Endometrium (tissue), 2 donors: ENCODE measurements at regions not wholly inside any gene's neighbourhood (a gene's known extent, or its start where the extent isn't known, plus 50 kb on each side); places are given as distances from the start of the nearest gene placed in this dataset.

Experiments
- FAIRE-seq: peaks from 2 replicates; lab custom pipeline; 2012; peaks lifted over from hg19 to GRCh38; lab: Jason Lieb, UNC
- donor health status: control.
- donor health status: control.

DNA sequence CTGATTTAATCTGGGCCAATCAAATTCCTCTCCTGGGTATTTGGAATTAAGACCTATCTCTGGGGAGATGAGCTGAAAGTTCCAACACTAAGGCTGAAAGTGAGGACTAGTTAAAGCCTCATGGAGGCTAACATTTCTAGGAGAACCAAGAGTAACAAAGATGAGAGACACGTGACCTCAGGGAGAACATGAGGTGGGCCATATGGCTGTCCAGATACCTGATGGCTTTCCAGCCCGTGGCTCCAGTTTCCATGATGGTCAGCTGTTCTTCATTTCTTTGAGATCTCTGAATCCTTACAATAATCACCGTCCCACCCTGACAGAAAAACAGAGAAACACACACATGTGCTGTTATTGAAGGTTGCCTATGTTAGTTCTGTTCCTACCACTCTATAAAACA lies 66.1 kb downstream of the LEPR start:
- no peak for FAIRE-seq

DNA sequence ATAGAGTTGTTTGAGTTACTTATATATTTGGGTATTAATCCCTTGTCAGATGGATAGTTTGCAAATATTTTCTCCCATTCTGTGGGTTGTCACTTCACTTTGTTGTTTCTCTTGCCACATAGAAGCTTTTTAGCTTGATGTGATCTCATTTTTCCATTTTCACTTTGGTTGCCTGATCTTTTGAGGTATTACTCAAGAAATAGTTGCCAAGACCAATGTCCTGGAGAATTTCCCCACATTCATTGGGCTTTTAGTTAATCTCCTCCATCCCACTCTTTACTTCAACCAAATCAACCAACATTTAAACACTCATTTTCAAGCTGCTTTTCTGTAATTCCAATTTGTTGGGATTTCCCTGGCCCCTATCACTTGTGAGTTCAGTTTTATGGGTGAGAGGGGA lies 69.0 kb downstream of the LEPR start:
- FAIRE-seq: no peak

DNA sequence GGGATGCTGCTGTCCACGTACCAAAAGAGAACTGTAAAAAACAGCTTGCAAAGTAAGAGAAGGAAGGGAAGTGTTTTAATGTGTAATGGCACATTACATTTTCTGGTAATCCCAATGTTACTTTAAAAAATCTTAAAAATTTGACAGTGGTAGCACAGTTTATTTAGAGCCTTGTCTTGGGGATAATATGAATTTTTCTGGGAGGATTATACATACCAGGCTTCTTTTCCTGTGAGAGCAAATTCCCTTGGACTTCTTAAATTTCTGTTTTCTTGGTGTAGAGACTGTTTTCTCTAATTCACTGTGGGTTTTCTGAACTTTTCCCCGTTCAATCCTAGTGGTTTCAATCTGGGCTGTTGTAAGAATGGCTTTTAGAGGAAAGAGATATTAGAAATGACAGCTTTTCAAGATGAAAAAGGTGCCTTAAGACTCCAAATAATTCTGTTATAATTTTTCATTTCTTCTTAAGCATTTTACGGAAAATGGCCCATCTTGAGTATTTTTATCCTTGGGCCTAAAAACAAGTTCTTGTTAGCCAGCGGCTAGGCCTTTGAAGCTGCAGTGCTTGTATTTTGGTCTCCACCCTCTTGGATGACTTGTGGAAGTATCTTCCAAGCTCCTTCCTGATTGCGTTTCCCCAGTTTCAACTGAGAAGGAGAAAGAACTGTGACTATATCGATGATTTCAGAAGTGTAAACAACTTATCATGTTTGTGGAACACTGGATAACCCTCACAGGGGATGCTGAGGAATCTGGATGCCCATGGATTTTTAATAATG lies 70.0 kb downstream of the LEPR start:
- no peak for FAIRE-seq

DNA sequence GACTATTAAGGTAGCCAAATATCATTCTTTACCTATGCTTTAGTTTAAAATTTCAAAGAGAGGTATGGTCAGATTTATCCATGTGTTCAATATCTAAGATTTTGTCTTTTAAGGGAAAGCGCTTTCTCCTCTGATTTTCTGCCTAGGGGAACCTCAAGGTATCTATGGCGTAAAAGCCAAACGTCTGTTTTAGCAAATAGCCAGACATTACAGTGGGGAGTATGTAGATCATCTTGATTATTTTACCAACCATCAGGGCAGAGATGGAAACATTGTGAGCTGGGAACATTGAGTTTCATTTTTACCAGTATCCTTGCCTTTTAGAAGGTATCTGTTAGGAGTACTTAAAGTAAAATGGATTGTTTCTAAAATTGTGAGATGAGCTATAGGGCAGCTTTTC lies 71.0 kb downstream of the LEPR start:
- no peak for FAIRE-seq

DNA sequence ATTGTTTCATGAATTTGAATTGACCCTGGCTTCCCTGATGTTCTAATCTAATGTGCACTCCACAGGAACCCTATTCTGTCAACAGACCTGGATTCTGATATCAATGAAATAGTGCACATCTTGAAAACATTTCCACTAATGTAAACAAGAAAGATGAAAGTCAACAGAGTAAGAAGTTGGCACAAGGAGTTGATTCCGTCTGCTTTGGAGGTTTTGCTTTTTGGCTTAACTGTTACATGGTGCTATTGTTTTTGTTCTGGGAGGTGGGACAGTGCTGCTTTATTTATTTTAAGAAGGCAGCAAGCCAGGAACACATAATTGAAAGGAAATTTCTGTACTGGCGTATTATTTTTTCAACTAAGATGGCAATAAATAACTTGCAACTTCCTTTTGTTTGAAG lies 73.3 kb downstream of the LEPR start:
- peak; percentile 98 for FAIRE-seq

DNA sequence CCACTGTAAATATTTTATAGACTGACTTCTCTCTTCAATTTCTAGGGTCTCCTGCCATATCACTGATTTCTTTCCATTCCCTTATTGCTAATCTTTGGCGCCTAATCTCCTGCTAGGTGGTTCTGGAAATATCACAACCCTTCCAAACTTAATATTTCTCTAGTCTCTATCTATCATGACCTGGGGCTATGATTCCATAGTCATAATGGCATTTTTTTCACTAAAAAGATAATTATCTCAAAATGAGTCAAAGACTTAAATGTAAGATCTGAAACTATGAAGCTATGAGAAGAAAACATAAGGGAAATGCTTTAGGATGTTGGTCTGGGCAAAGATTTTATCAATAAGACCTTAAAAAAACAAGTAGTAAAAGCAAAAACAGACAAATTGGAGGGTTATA lies 74.2 kb downstream of the LEPR start:
- FAIRE-seq: no peak

DNA sequence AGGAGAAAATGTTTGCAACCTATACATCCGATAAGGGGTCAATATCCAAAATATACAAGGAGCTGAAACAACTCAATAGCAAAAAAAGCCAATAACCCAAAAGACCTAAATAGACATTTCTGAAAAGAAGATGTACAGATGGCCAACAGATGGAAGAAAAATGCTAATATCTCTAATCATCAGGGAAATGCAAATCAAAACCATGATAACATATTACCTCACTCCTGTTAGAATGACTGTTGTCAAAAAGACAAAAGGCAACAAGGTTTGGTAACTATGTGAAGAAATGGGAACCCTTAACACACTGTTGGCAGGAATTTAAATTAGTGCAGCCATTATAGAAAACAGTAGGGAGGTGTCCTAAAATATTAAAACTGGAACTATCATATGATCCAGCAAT lies 74.7 kb downstream of the LEPR start:
- FAIRE-seq: peak; percentile 80

DNA sequence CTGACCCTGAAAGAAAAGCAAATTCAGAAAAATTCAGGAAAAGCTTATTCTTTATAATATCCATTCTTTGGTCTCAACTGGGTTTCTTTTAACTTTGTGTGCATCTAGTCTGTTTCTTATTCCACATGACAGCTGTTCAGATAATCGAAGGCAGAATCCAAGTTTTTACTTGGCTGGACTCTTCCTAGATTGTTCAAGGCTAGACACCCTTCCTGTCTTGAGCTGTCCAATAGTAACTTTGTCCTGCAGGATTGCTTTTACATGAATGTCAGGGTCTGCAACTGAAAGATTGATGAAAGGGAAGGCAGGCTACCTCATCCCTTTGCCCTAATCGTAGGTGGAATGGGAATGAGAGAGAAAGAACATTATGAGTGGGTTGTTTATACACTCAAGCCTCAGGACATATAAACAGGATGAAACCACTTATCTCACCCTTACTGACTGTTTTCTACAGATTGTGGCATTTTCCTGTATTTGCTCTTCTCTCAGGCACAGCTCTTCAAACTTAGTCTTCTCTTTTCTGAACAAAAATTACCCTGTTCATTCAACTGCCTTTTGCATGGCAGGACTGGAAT lies 76.9 kb downstream of the LEPR start:
- FAIRE-seq: no peak

DNA sequence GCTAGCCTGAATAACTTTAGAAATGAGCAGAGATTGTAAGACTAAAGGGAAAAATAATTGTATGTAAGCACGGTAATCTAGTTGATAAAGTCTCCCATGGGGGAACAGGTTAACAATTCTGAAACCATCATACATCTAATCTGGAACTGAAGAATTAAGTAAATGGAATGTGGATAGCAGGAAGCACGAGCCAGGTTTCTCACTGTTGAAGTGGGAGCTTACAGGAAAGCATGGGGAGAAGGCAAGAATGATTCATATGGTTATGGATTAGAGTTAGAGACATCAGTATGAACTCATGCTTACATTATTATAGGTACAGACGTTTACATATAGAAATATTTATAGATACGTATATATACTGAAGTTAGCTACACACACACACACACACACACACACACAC lies 83.0 kb downstream of the LEPR start:
- FAIRE-seq: no peak

DNA sequence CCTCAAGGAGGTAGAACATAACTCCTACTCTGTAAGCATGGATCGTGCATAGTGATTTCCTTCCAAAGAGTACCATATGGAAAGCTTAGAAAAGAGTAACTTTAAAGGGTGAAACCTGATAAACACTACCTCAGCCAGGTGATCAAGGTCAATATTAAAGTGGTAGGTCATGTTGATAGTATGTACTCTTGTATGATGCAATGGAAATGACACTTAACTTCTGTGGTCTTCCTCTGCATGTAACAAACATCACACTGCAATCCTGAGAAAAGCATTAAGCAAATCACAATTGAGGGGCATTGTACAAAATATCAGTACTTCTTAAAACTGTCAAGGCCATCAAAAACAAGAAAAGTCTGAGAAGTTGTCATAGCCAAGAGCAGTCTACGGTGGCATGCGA lies 83.8 kb downstream of the LEPR start:
- FAIRE-seq: no peak

DNA sequence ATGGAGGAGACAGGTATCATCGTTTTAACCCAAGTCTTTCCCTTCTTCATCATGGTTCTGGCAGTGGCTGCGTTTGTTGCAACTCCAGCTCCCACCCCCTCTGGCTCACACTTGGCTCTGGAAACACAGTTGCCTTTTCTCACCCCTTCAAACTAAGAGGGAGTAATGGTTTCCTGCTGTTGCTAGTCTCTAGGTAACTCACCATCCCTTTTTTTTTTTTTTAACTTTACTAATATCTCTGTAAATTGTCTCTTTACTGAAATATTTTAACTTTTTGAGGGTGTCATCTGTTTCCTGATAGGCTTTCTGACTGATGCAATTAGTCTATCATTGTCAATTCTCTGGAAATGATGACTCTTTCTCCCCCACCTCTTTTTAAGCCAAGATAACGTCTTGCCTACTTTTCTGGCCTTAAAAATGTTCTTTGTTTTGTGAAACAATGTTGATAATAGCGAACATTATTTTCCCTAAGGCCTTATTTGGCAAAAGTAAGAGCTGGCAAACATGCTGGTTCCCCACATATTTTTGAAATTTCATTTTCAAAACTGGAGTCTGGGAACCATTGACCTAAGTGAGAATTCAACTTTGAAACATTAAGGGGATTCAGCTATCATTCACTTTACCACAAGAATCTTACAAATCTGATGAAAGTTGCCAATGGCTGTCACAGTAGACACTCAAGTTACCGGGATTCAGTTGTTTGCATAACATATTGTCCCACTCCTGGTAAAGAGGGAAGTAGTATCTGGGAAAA lies 85.3 kb downstream of the LEPR start:
- no peak for FAIRE-seq

DNA sequence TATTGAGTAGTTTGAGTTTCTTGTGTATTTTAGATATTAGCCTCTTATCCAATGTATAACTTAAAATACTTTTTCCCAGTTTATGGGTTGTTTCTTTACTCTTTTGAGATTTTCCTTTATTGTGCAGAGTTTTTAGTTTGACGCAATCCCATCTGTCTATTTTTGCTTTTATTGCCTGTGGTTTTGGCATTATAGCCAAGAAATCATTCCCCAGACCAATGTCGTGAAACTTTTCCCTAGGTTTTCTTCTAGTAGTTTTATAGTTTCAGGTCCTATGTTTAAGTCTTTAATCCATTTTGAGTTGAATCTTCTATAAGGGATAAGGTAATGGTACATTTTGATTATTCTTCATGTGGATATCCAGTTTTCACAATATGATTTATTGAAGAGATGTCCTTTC lies 87.6 kb downstream of the LEPR start:
- FAIRE-seq: no peak

DNA sequence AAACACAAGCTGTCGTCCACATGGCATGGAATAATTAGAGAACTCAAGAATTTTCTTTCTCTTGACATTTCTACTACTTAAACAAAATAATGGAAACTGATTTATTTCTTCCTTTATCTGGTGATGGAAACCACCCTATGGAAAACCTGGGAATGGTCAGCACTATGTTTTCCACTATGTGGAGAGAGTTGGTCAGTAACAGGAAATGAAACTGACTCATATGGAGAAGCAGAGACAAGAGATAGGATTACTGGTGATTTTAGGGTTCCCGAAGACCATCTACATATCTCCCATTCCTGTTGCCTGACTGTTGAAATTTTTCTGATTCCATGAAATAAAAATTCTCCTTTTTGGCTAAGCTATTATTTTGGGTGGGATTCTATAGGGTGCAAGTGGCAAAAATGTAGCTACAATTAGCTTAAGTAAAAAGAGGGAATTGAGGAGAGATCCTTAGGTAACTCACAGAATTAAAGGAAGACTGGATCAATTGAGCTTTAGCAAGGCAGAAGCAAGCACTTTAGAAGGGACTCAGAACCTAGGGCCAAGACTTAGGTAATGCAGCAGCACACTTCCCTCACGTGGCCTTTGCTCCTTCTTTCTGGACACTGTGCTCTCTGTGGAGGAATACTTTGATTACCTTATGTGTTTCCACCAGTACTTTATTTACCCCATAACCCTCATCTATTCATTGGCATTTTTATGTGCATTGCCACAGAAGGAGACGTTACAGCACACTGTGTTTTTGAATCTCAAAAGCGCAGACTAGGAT lies 89.6 kb downstream of the LEPR start:
- FAIRE-seq: no peak

DNA sequence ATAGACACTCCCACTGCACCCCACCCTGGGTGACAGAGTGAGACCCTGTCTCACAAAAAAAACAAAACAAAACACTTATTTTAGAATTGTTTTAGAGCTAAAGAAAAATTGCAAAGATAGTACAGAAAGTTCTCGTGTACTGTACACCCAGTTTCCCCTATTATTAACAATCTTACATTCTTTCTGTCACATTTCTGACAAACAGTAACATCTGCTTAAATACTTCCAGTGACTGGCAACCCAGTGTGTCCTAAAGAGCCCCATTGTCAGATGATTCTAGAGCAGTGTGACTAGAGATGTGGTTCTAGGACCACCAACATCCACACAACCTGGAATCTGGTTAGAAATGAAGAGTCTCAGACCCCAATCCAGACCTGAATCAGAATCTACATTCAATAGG lies 90.5 kb downstream of the LEPR start:
- no peak for FAIRE-seq

DNA sequence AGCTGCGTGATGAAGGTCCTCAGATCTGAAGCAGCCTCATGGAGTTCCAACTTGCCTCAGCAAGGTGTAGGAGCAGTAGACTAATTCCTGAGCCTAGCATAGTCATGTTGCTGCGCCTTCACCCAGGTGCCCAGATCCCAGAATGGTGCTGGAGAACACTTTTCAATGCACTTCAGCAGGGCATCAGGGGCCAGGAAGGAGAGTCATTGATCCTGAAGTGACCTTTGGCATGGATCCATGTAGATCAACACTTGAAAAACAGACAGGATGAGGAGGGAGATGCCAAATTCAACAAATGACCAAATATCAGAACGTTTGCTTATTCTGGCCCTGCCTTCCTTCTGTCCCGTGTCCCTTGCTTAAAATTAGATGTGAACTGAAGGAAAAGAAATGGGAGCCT lies 91.9 kb downstream of the LEPR start:
- no peak for FAIRE-seq

DNA sequence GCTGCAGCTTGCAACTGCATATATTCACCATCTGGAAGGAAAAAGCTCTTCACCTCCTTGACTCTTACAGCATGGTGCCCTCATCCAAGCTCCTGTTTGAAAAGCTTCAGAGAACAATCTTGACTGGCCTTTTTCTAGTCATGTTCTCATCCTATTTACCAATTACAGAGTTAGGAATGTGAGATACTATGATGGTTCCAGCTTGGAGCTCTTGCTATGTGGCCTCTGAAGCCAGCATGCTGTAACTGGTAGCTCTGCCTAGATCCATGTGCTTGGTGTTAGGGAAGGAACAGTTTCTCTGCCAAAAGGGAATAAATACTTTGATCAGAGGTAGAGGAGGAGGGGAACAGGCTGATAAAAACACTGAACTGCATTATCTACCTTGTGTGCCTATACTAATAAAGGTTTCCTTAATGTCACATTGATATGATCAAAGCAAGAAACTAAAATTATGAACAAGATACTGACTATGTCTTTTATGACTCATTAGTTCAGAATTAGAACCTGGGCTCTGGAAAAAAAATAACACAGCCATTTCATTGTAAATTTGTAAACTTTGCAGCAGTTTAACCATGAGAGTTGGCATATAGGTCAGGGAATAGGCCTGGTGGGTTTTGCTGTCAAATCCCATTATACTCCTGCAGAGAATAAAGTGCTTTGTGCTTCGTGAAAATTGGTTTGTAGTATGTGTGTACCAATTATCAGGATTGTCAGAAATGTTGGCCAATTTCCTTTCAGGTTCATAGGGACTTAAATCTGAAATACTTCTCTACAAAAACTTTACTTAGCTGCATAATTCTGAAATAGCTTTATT lies 92.7 kb downstream of the LEPR start:
- no peak for FAIRE-seq

DNA sequence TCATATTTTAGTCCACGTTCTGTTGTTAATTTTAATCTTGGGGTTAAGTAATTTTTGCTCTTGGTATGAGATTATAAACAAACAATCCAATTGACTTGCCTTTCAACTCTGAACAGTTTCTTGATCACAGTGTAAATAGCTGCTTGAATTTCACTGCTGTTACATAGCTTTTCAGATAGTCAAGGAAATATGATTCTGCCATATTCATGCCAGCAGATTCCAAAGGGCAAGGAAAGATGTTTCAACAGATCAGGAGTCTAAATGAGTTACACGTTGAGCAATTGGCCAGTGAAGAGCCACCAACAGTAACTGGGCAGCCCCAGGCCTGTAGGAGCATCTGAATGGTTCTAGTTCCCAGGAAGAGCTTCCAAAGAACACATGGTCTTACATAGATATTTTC lies 93.6 kb downstream of the LEPR start:
- FAIRE-seq: no peak

DNA sequence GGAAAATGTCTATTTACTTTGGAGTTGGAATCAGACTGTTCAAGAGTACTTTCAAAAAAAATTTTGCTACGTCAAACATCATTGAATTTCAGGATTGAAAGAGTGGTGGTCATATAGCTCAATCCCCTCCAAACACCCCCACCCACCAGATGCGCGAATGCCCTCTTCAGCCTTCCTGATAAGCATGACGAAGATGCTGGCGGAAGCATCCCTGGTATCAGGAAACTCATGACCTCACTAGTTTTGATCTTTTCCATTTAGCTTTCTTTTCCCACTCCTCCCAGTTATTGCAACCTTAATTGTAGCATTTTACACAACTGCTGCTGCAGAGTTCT lies 104.4 kb downstream of the LEPR start:
- no peak for FAIRE-seq

DNA sequence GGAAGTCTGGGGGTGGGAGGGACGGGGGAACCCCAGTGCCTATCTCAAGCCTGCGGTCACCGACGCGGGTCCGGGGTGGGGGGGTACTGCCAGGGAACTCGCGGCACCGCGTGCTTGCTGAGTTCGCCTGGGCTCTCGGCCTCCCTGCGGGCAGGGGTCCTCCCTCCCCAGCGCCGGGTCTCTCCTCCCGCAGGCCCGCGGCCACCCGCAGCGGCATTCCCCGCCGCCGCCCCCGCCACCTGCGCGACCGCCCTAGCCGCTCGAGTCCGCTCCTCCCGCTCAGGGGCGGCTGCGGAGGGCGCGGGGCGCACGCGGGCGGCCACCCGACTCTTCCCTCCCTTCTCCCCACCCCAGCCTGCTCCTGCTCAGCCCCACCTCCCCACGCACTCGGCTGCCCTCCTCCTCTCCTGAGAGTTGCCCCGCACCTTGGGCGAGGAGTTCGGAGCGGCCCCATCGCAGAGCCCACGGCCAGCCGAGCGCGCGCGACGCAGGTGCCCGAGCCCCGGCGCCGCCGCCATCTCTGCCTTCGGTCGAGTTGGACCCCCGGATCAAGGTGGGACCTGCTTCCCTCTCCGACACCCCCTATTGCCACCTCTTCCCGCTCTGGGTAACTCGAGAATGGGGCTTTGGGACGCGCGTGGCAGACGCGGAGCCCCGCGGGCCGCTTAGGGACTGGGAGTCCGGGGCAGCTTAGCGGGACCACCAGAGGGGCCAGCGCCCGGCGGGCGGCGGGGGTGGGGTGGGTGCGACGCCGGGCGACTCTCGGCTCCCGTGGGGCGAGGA lies 105.0 kb downstream of the LEPR start:
- FAIRE-seq: no peak

DNA sequence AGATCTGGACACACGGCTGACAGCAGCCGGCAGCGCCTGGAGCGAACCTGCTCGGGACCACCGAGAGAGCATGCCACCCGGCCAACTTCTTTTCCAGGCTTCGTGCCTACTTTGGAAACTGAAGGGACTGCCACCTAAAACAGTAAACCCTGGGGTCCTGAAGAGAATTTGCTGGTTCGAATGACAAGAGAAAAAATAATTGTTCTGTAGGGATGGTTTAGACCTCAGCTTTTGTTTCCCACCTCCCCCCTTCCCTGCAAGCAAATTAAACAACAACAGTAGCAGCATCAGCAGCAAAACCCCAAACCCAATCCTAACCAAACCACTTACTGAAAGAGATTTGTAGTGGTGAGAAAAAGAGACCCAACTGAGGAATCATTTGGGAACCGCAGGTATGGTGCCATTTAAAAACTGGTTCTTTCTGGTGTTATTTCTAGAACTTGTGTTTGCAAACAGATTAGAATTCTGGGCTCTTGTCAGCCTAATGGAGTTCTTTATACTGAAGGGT lies 105.6 kb downstream of the LEPR start:
- no peak for FAIRE-seq

DNA sequence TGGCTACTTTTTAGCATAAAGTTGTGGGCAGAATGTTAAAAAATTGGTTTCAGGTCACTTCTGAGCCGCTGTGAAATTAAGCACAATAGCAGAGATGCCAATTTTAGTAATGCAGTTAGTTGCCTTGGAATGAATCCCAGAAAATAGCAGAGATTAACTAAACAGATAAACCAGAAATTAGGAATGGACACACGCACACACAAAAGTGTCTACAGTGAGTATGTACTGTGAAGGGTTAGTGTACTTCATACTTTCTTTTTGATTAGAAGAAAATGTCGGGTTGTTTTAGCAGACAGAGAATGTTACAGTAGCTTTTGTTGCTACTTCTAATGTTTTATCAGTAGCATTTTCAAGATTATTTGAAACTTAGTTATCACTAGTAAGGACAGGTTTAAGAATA lies 106.7 kb downstream of the LEPR start:
- peak; percentile 41 for FAIRE-seq
